ENCODE measurements at regions not wholly inside any gene's neighbourhood (a gene's known extent, or its start where the extent isn't known, plus 50 kb on each side); places are given as distances from the start of the nearest gene placed in this dataset.

GRCh38 chr1:218900615-218901014, 273.1 kb upstream of the LYPLAL1 start:
- TF ChIP-seq POLR2AphosphoS5 (IDR thresholded peaks at IDR 0.05; ENCODE audit: low read depth, low read length), result no peak
- no peak for TF ChIP-seq SP2 (IDR thresholded peaks at IDR 0.05; ENCODE audit: low read length)
- TF ChIP-seq POLR2A (IDR thresholded peaks at IDR 0.05; ENCODE audit: control extremely low read depth in 1 of 2, low read depth in 2 of 2, low read length in 2 of 2), result no peak
- no peak for TF ChIP-seq EP300 (IDR thresholded peaks at IDR 0.05; ENCODE audit: borderline replicate concordance in 1 of 2, low read depth in 2 of 2, low read length in 2 of 2)
- TF ChIP-seq ATF3 (IDR thresholded peaks at IDR 0.05; ENCODE audit: insufficient read depth, low read depth, low read length), result no peak
